ENCODE measurements at regions not wholly inside any gene's neighbourhood (a gene's known extent, or its start where the extent isn't known, plus 50 kb on each side); places are given as distances from the start of the nearest gene placed in this dataset.
A peak's percentile ranks its signal among the peaks of the same experiment; 100 is the strongest.
"Not testable (repeated sequence)": the region's sequence is repeated elsewhere in the genome, so short reads cannot be mapped to it uniquely, and the experiment has no call there.

GRCh38 chr5:163790497-163790896, 285.1 kb downstream of the MAT2B start:
- no peak for DNase-seq

DNA sequence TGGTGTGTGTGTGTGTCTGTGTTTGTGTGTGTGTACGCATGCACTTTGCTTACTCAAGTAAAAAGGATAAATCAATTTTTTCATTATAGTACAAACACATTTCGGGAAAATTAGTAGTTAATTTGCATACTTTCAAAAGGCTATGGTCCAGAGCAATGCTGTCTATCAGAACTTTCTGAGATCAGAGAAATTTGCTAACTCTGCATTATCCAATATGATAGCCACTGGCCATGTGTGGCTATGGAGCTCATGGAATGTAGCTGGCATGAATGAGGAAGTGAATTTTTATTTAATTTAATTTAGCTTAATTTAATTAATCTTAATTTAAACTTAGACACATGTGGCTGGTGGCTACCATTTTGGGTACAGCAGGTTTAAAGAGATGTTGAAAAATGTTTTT, 289.6 kb downstream of the MAT2B start:
- no peak for DNase-seq

DNA sequence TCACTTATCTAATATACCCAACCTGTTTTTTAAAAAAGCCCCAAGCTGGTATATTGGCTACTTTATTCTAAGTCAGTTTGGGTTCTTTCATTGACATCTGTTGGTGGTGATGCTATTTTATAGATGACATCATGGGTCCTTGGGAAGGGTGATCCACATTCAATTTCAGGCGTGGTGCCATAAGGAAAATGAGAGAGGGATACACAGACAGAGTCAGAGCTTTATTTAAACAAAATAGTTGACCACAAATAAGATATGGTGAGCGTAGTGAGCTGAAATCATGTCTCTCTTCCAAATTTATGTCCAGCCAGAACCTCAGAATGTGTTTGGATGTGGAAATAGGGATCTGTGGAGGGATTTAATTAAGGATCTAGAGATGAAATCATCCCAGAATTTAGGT, 302.4 kb downstream of the MAT2B start:
- no peak for DNase-seq

- no peak for DNase-seq
Observed at GRCh38 chr5:163809473-163809872, 304.1 kb downstream of the MAT2B start.

- no peak for DNase-seq
Observed at GRCh38 chr5:163813900-163814299, 308.5 kb downstream of the MAT2B start.

DNA sequence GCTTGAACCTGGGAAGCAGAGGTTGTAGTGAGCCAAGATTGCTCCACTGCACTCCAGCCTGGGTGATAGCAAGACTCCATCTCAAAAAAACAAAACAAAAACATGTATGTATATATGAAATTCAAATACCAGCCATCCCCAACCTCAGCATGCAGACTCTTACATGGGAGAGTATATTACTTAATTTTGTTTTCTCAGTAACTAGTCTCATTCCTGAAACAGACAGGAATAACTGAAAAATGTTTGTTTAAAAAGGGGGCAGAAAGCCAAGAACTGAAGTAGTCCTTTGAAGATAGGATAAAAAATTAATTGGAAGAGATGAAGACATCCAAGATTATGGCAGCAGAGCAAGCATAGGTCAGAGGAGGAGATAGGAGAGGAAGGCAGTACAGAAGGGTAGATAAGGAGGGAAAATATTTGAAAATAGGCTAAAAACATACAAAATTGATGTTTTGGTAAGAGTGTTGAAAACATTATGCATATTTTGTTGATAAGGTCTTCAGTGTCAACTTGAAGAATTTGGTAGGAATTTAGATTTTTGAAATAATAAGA, 309.9 kb downstream of the MAT2B start:
- DNase-seq = no peak

DNA sequence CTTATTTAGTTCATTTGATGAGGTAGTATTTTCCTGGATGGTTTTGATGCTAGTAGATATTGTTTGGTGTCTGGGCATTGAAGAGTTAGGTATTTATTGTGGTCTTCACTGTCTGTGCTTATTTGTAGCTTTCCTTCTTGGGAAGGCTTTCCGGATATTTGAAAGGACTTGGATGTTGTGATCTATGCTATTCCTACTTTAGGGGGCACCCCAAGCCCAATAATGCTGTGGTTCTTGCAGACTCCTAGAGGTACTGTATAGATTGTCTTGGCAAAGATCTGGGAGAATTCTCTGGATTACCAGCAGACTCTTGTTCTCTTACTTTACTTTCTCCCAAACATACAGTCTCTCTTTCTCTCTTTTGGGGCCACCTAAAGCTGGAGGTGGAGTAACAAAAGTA, 315.7 kb downstream of the MAT2B start:
- peak; percentile 8 to 16 for DNase-seq

DNA sequence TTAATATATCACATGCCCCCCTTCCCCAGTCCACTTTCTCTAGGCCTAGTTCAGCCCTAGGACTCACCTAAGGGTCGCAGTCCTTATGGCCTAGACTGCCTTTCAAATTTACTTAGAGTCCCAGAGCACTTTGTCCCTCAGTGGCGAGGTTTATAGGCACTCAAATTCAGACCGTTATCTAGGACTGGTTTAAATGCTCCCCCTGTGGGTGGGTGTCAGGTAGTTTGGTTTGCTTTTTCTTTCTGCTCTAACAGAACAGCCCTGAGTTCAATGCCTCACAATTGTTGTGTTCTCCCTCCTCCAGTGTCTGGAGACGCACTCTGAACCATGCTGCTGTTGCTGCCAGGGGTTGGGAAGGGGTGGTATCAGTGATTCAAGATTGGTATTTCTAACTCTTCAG, 317.1 kb downstream of the MAT2B start:
- no peak for DNase-seq

- no peak for DNase-seq
Observed at GRCh38 chr5:163825661-163826060, 320.2 kb downstream of the MAT2B start.

DNA sequence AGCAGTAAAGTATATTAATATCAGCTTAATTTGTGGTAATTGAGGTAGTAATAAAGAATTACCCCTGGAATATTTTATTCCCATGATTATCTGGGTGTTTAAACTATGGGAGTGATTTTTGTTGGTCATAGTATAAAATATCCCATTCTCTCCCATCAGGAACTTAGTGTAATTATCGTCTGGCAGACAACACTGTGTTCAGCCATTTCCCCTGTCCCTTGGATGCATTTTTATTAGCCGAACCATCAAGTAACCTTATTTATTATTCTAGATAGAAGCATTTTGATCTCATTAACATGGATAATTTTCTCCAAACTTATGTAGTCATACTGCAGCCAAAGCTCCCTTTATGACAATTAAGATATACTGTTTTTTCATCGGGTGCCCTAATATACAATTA, 320.8 kb downstream of the MAT2B start:
- no peak for DNase-seq

- DNase-seq = no peak
Observed at GRCh38 chr5:163832155-163832554, 326.7 kb downstream of the MAT2B start.

DNA sequence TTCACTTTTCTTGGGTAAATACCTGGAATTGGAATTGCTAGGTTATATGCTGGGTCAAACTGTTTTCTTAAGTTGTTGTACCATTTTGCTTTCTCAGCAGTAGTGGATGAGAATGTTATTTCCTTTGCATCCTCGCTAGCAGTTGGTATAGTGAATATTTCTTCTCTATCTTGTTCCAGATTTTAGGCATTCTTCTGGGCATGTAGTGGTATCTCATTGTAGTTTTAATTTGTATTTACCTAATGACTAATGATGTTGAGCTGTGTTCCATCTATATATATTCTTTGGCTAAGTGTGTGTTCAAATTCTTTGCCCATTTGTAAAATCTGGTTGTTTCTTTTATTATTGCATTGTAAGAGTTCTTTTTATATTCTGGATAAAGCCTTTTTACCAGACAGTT, 333.3 kb downstream of the MAT2B start:
- no peak for DNase-seq

GRCh38 chr5:163846512-163846911, 341.1 kb downstream of the MAT2B start:
- DNase-seq = no peak

DNA sequence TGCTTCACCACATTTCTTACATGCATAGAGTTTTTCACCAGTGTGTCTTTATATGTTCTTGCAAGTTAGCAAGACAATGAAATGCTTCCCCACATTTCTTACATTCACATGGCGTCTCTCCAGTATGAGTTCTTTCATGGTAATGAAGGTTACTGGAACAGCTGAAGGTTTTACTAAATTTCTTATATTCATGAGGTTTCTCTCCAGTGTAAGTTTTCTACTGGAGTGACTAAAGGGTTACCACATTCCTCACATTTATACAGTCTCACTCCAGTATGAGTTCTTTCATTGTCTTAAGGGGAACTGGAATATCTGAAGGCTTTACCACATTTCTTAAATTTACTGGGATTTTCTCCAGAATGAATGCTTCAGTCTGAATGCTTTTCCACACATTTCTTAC, 350.3 kb downstream of the MAT2B start:
- DNase-seq = no peak

- DNase-seq = no peak
Observed at GRCh38 chr5:163861670-163862069, 356.3 kb downstream of the MAT2B start.

DNA sequence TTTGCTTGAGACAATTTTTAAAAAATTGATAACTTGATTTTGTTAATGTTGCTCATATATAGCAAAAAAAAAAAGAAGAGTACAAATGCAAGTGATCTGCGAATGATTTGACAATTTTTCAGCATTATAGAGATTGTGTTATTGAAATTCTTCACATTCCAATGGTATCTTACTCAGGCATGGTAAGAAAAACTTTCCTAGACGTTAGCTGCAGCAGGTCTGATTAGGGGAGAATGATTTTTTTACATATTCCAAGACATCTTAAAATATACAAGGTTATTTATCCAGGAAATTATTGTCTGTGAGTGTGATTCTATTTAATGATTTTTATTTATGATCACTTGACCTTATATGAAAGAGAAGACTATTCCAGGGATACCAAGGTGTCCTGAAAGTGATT, 361.9 kb downstream of the MAT2B start:
- DNase-seq = no peak

DNA sequence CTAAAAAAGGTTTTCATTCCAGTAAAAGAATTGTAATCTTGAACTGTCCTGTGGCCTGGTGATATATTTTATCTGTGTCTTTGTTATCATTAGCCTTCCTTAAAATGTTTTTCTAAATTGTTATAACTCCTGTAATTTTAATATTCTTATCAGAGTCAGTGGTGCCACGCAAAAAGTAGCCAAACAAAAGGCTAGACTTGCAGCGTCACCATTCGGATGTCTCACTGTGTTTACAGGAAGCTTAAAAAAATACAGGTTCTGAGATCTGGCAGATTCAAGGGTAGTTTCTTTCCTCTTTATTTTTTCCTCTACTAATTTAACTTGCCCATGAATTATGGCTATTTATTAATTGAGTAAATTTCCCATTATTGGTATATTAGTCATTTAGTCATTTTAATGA, 362.3 kb downstream of the MAT2B start:
- DNase-seq = no peak

DNA sequence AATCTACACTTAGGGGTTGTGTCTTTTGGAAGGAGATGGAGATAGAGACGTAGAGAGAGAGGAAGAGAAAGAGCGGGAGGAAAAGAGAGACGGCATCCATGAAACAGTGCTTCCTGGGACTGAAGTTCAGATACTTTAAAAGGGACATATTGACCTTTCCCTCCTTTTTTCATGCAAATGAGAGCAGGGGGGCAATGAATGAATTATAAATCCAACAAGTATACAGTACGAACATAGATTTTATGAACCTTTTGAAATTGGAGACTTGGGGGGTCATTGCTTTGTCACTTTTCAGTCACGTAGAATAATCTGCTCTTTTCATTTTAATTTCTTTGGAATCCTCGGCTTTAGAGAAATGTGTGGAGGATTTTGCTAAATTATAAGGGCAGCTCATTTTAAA, 364.2 kb downstream of the MAT2B start:
- no peak for DNase-seq

DNA sequence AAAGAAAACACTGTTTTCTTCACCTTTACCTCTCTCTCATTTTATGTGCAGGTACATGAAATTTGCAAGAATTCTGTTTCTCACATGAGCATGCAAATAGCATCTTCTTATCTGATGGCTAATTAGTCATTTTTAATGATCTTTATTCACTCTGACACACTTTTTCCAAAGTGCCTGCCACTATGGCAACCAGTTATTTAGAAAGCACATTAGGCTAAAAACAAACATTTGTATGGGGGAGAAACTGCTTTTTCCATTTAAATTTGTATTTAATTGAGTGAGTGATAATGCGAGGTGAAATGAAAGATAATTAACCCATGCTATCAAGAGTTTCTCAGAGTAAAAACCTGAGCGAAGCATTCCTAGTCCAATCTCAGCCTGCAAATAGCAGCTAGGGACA, 365.0 kb downstream of the MAT2B start:
- DNase-seq = no peak

- no peak for DNase-seq
Observed at GRCh38 chr5:163874431-163874830, 369.0 kb downstream of the MAT2B start.

GRCh38 chr5:163874912-163875311, 369.5 kb downstream of the MAT2B start:
- not testable (repeated sequence) for DNase-seq

DNA sequence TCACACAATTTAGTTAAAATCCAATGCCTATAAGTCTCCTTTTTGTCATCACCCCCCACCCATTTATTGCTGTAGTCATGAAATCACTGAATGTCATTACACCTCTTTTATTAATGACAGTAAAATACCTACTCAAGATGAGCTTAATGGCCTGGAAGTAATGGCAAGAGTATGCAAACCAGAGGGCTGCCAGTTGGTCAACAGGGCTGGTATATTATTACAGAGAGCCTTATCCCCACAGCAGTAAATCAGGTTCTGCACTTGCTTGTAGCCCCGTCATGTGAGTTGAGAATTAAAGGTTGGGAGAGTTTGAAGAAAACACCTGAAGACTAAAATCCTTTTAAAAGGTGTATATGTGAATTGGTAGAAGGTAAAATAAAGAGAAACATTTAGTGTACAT, 372.4 kb downstream of the MAT2B start:
- DNase-seq = no peak

DNA sequence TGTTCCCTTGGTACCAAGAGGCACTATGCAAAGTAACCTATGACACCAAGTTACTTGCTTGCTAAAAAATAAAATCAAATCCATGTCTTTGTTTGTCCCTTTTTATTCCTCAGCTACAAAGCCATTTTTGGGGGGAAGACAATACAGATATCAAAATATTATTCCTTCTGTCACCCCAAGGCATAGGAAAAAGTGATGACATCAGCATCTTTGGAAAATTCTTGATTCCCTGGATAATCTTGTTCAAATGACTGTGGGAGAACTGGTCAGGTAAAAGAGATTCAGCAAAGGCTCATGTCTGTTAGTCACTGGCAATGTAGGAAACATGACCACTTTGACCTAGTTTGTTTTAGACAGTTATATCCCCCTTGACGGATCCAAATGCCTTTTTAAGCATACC, 373.1 kb downstream of the MAT2B start:
- no peak for DNase-seq

DNA sequence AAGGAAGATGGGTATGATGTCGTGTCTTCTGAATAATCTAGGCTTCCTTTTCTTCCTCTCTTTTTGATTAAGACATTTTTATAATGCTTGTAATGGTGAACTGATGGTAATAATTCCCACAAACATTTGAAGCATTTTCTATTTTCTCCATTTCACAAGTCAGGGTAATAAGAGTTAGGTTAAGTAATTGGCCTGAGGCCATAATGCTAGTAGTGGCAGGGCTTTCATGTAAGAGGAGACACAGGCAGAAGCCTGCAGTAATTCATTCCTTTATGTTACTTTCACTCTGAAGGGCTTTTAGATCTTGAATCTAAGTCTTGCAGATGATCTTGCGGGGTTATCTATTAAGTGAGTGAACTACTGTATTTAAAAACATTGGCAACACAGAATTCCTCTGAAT, 374.9 kb downstream of the MAT2B start:
- DNase-seq = no peak

DNA sequence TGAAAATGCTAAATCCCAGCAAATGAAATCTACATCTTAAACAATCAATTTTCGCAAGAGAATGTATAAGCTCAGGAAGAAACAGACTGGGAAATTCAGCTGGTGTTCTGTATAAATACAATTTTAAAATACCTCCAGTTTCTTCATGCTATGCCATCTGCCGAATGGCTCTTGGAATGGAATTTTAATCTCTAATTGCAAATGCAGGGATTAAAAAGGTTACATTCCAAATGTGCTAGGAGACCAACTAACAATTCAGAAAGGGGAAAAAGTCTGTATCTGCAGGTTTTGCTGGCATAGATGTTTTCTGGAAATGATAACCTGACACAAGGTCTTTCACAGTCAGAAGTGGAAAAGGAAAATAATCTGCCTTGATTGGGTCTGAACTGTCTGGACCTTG, 379.7 kb downstream of the MAT2B start:
- DNase-seq = no peak

GRCh38 chr5:163887854-163888253, 382.4 kb downstream of the MAT2B start:
- no peak for DNase-seq
